H9 (cell line): ENCODE measurements at regions not wholly inside any gene's neighbourhood (a gene's known extent, or its start where the extent isn't known, plus 50 kb on each side); places are given as distances from the start of the nearest gene placed in this dataset.

Source experiments
- DNase-seq: peaks from one replicate; pipeline ENCODE4 v3.0.0-alpha.2; 2017
- H2AFZ ChIP-seq: one replicate; pipeline ENCODE4 v1.6.1; 2013; ENCODE audit warnings: mild to moderate bottlenecking, low read length, control low read depth, moderate library complexity
- H2AK5ac ChIP-seq: 2 replicates; pipeline ENCODE4 v1.6.1; 2013; ENCODE audit warnings: low read length, control low read depth, mixed read lengths; ENCODE audit not compliant: insufficient read length
- H2BK120ac ChIP-seq: one replicate; pipeline ENCODE4 v1.6.1; 2013; ENCODE audit warnings: low read depth, mild to moderate bottlenecking, low read length, control low read depth, inconsistent platforms; ENCODE audit not compliant: poor library complexity, severe bottlenecking
- H2BK12ac ChIP-seq: 2 replicates; pipeline ENCODE4 v1.6.1; 2013; ENCODE audit warnings: low read length, control low read depth, mixed read lengths, low read depth; ENCODE audit not compliant: insufficient read length
- H2BK15ac ChIP-seq: 2 replicates; pipeline ENCODE4 v1.6.1; 2013; ENCODE audit warnings: low read depth, low read length, control low read depth
- H2BK20ac ChIP-seq: one replicate; pipeline ENCODE4 v1.6.1; 2013; ENCODE audit warnings: low read depth, mild to moderate bottlenecking, low read length, control low read depth, inconsistent platforms; ENCODE audit not compliant: poor library complexity, severe bottlenecking
- H2BK5ac ChIP-seq: 2 replicates; pipeline ENCODE4 v1.6.1; 2013; ENCODE audit warnings: low read length, control low read depth, mixed read lengths; ENCODE audit not compliant: insufficient read length
- H3K14ac ChIP-seq: 2 replicates; pipeline ENCODE4 v1.6.1; 2013; ENCODE audit warnings: low read length, control low read depth; ENCODE audit not compliant: insufficient read depth
- H3K18ac ChIP-seq: 2 replicates; pipeline ENCODE4 v1.6.1; 2013; ENCODE audit warnings: low read depth, mild to moderate bottlenecking, mixed read lengths, low read length, control low read depth; ENCODE audit not compliant: insufficient read length
- H3K23ac ChIP-seq: 2 replicates; pipeline ENCODE4 v1.6.1; 2013; ENCODE audit warnings: low read length, control low read depth, mixed read lengths, low read depth; ENCODE audit not compliant: insufficient read length
- H3K23me2 ChIP-seq: 2 replicates; pipeline ENCODE4 v1.6.1; 2013; ENCODE audit warnings: low read depth, mild to moderate bottlenecking, mixed read lengths, low read length, control low read depth; ENCODE audit not compliant: insufficient read length, poor library complexity, severe bottlenecking
- H3K27ac ChIP-seq: 2 replicates; pipeline ENCODE4 v1.5.1; 2013; ENCODE audit warnings: low read length, control low read depth, mixed read lengths, low read depth; ENCODE audit not compliant: insufficient read length
- H3K27me3 ChIP-seq: 2 replicates; pipeline ENCODE4 v1.6.1; 2013; ENCODE audit warnings: low read length, control low read depth, inconsistent platforms; ENCODE audit not compliant: insufficient read depth
- H3K4ac ChIP-seq: 2 replicates; pipeline ENCODE4 v1.6.1; 2013; ENCODE audit warnings: low read depth, mild to moderate bottlenecking, control low read depth, inconsistent platforms, low read length, moderate library complexity
- H3K4me1 ChIP-seq: 2 replicates; pipeline ENCODE4 v1.6.1; 2013; ENCODE audit warnings: low read length, control low read depth, inconsistent platforms; ENCODE audit not compliant: insufficient read depth
- H3K4me2 ChIP-seq: 2 replicates; pipeline ENCODE4 v1.6.1; 2013; ENCODE audit warnings: low read length, control low read depth, mixed read lengths; ENCODE audit not compliant: insufficient read length, insufficient read depth
- H3K56ac ChIP-seq: 2 replicates; pipeline ENCODE4 v1.6.1; 2013; ENCODE audit warnings: low read depth, mild to moderate bottlenecking, mixed read lengths, low read length, control low read depth; ENCODE audit not compliant: insufficient read length
- H3K79me1 ChIP-seq: 2 replicates; pipeline ENCODE4 v1.6.1; 2013; ENCODE audit warnings: low read depth, mild to moderate bottlenecking, moderate library complexity, low read length, control low read depth, inconsistent platforms; ENCODE audit not compliant: insufficient read depth, poor library complexity, severe bottlenecking
- H3K79me2 ChIP-seq: 2 replicates; pipeline ENCODE4 v1.6.1; 2013; ENCODE audit warnings: low read length, control low read depth, inconsistent platforms; ENCODE audit not compliant: insufficient read depth
- H3K9ac ChIP-seq: 2 replicates; pipeline ENCODE4 v1.6.1; 2013; ENCODE audit warnings: low read length, control low read depth, mixed read lengths; ENCODE audit not compliant: insufficient read length; ENCODE audit errors: extremely low read depth
- H3K9me3 ChIP-seq: one replicate; pipeline ENCODE4 v1.6.1; 2013; ENCODE audit warnings: low read depth, low read length, inconsistent platforms; ENCODE audit not compliant: control insufficient read depth
- H3T11ph ChIP-seq: one replicate; pipeline ENCODE4 v1.6.1; 2013; ENCODE audit warnings: mild to moderate bottlenecking, low read length, control low read depth, inconsistent platforms
- H4K20me1 ChIP-seq: one replicate; pipeline ENCODE4 v1.6.1; 2013; ENCODE audit not compliant: control insufficient read depth, insufficient read length, insufficient read depth
- H4K5ac ChIP-seq: 2 replicates; pipeline ENCODE4 v1.6.1; 2013; ENCODE audit warnings: low read depth, mild to moderate bottlenecking, mixed read lengths, low read length, control low read depth; ENCODE audit not compliant: insufficient read length
- H4K8ac ChIP-seq: replicated peaks from 2 replicates; pipeline ENCODE4 v1.6.1; 2013; ENCODE audit warnings: low read length, control low read depth, mixed read lengths, low read depth; ENCODE audit not compliant: insufficient read length
- H4K91ac ChIP-seq: 2 replicates; pipeline ENCODE4 v1.6.1; 2013; ENCODE audit warnings: low read depth, mild to moderate bottlenecking, moderate library complexity, mixed read lengths, low read length, control low read depth; ENCODE audit not compliant: insufficient read length
- H3K27ac Mint-ChIP-seq, 3 experiments: 2 replicates in 2 of 3; 3 replicates in 1 of 3; pipeline ENCODE4 v1.8.0; 2020 to 2021; ENCODE audit warnings: mixed read lengths in 3 of 3, mild to moderate bottlenecking in 1 of 3, moderate library complexity in 1 of 3
- H3K27me3 Mint-ChIP-seq: 2 replicates; pipeline ENCODE4 v1.8.0; 2021; ENCODE audit warnings: low read depth, mild to moderate bottlenecking, moderate library complexity, mixed read lengths
- H3K36me3 Mint-ChIP-seq, 3 experiments: 2 replicates in 2 of 3; 3 replicates in 1 of 3; pipeline ENCODE4 v1.8.0; 2020 to 2021; ENCODE audit warnings: low read depth in 3 of 3, mixed read lengths in 3 of 3; ENCODE audit not compliant: insufficient read depth in 1 of 3
- H3K4me1 Mint-ChIP-seq, 2 experiments: 2 replicates each; pipeline ENCODE4 v1.8.0; 2020; ENCODE audit warnings: mixed read lengths in 2 of 2
- H3K4me3 Mint-ChIP-seq, 2 experiments: 2 replicates in 1 of 2; 3 replicates in 1 of 2; pipeline ENCODE4 v1.8.0; 2020 to 2021; ENCODE audit warnings: mild to moderate bottlenecking in 2 of 2, mixed read lengths in 2 of 2, moderate library complexity in 1 of 2
- H3K9me3 Mint-ChIP-seq, 2 experiments: 2 replicates in 1 of 2; 3 replicates in 1 of 2; pipeline ENCODE4 v1.8.0; 2020; ENCODE audit warnings: mild to moderate bottlenecking in 2 of 2, mixed read lengths in 2 of 2, moderate library complexity in 1 of 2
- CTCF ChIP-seq: fragments of 200-600 bp; sonication (generic); conservative IDR thresholded peaks from 3 replicates; pipeline ENCODE4 v1.8.0; 2021; ENCODE audit warnings: antibody characterized with exemption, mild to moderate bottlenecking
- WGBS: extraction: QIAGEN DNeasy Blood & Tissue Kit; methylation state at CpG from one replicate; pipeline ENCODE4 v1.1.7; 2013; ENCODE audit warnings: missing lambda C conversion rate, low lambda C conversion rate, mixed read lengths; ENCODE audit not compliant: insufficient read length; ENCODE audit errors: extremely low coverage; 5-methylcytosine and 5-hydroxymethylcytosine counted together

GRCh38 chrX:125977851-125978250 lies 188.2 kb downstream of the DCAF12L2 start:
- no peaks in the 10 kb centered on the region for H3K27me3 Mint-ChIP-seq
- no peaks in the 10 kb centered on the region for H3K79me2 ChIP-seq

More at GRCh38 chrX:125977851-125978250, 188.2 kb downstream of the DCAF12L2 start:
- H2AFZ ChIP-seq = no peak overlapping the region
- Mint-ChIP-seq H3K9me3 (peaks cover 10 to 50% of the 10 kb centered on the region in 2 experiments; a peak in 4 of 5 replicates), H3K4me1 (peaks cover 0 to 7% of the 10 kb centered on the region in 2 experiments; a peak in 2 of 4 replicates), H3K36me3 (no peaks in the 10 kb centered on the region), H3K4me3 (no peak overlapping the region), H3K27ac (no peak overlapping the region)
- H4K91ac ChIP-seq = no peak overlapping the region
- no peak overlapping the region for H4K5ac ChIP-seq
- no peak overlapping the region for H3K4ac ChIP-seq
- H3K4me1 ChIP-seq = no peaks in the 10 kb centered on the region
- no peak overlapping the region for H2AK5ac ChIP-seq
- no CpG with 5 or more reads among the region's 2 CpGs for WGBS
- no peak overlapping the region for H3K56ac ChIP-seq
- H3T11ph ChIP-seq = no peak overlapping the region
- no peak overlapping the region for H4K8ac ChIP-seq
- no peak overlapping the region for H2BK12ac ChIP-seq
- no peak overlapping the region for H2BK5ac ChIP-seq
- H3K9me3 ChIP-seq = no peaks in the 10 kb centered on the region
- H3K79me1 ChIP-seq = no peaks in the 10 kb centered on the region
- no peak overlapping the region for H2BK15ac ChIP-seq
- H3K23ac ChIP-seq = no peak overlapping the region
- H3K4me2 ChIP-seq = no peak overlapping the region
- no peak overlapping the region for H2BK20ac ChIP-seq
- DNase-seq = no peak
- no peak overlapping the region for H3K9ac ChIP-seq
- H4K20me1 ChIP-seq = no peaks in the 10 kb centered on the region
- H3K27ac ChIP-seq = no peak overlapping the region
- no peak overlapping the region for H3K14ac ChIP-seq
- H2BK120ac ChIP-seq = no peak overlapping the region
- H3K27me3 ChIP-seq = no peaks in the 10 kb centered on the region
- H3K23me2 ChIP-seq = no peaks in the 10 kb centered on the region
- no peak overlapping the region for H3K18ac ChIP-seq
- TF ChIP-seq CTCF = no peak
